T-helper 1 cell treated with Interleukin-12 subunit alpha and Interleukin-12 subunit beta and Interleukin-4 antibody, amounts not matched to agents 30 ng/mL and 1 ng/mL, for 36 hours (primary cell): ENCODE measurements at regions not wholly inside any gene's neighbourhood (a gene's known extent, or its start where the extent isn't known, plus 50 kb on each side); places are given as distances from the start of the nearest gene placed in this dataset.

ENCODE experiments used
- intact Hi-C: fragments of 100-400 bp; cut with micrococcal nuclease; formaldehyde crosslinking; loops from one replicate; pipeline ENCODE4 v1.15.1; 2024

- intact Hi-C loops, result no loop called here
Measured at GRCh38 chr11:127218275-127218608, 217.7 kb upstream of the KIRREL3 start.

GRCh38 chr11:127217452-127218274 is 217.1 kb upstream of the KIRREL3 start:
- intact Hi-C loops, result no loop called here

GRCh38 chr11:127205688-127206217 is 205.2 kb upstream of the KIRREL3 start:
- intact Hi-C loops, result no loop called here

GRCh38 chr11:127203490-127203889 is 202.9 kb upstream of the KIRREL3 start:
- intact Hi-C loops, result no loop called here

GRCh38 chr11:127202105-127202504 is 201.5 kb upstream of the KIRREL3 start:
- intact Hi-C loops, result no loop called here

GRCh38 chr11:127199306-127199801 is 198.8 kb upstream of the KIRREL3 start:
- intact Hi-C loops, result no loop called here

- intact Hi-C loops, result no loop called here
Measured at GRCh38 chr11:127195501-127196120, 195.0 kb upstream of the KIRREL3 start.

GRCh38 chr11:127194521-127194920 is 194.0 kb upstream of the KIRREL3 start:
- intact Hi-C loops, result no loop called here

- intact Hi-C loops, result no loop called here
Measured at GRCh38 chr11:127193950-127194349, 193.4 kb upstream of the KIRREL3 start.

- intact Hi-C loops, result no loop called here
Measured at GRCh38 chr11:127191689-127192088, 191.1 kb upstream of the KIRREL3 start.

GRCh38 chr11:127191261-127191660 is 190.7 kb upstream of the KIRREL3 start:
- intact Hi-C loops, result no loop called here

GRCh38 chr11:127182586-127183203 is 182.1 kb upstream of the KIRREL3 start:
- intact Hi-C loops, result no loop called here

- intact Hi-C loops, result no loop called here
Measured at GRCh38 chr11:127157225-127157624, 156.7 kb upstream of the KIRREL3 start.

GRCh38 chr11:127149410-127149809 is 148.8 kb upstream of the KIRREL3 start:
- intact Hi-C loops, result no loop called here

- intact Hi-C loops, result no loop called here
Measured at GRCh38 chr11:127143251-127143650, 142.7 kb upstream of the KIRREL3 start.

GRCh38 chr11:127138613-127139012 is 138.0 kb upstream of the KIRREL3 start:
- intact Hi-C loops, result no loop called here

- intact Hi-C loops, result no loop called here
Measured at GRCh38 chr11:127137771-127138280, 137.3 kb upstream of the KIRREL3 start.

GRCh38 chr11:127136438-127136837 is 135.9 kb upstream of the KIRREL3 start:
- intact Hi-C loops, result no loop called here

GRCh38 chr11:127135256-127135655 is 134.7 kb upstream of the KIRREL3 start:
- intact Hi-C loops, result no loop called here

GRCh38 chr11:127133061-127133460 is 132.5 kb upstream of the KIRREL3 start:
- intact Hi-C loops, result no loop called here

GRCh38 chr11:127130321-127130720 is 129.8 kb upstream of the KIRREL3 start:
- intact Hi-C loops, result no loop called here

GRCh38 chr11:127126986-127127385 is 126.4 kb upstream of the KIRREL3 start:
- intact Hi-C loops, result no loop called here
